ENCODE measurements at regions not wholly inside any gene's neighbourhood (a gene's known extent, or its start where the extent isn't known, plus 50 kb on each side); places are given as distances from the start of the nearest gene placed in this dataset.

GRCh38 chr2:129375632-129376425, 603.6 kb upstream of the RAB6C start:
- DNase-seq = no peak
- H3K27me3 ChIP-seq = no peaks in the 10 kb centered on the region
- no peaks in the 10 kb centered on the region for H3K9me3 ChIP-seq
- no peak overlapping the region for H3K27ac ChIP-seq
- H3K4me1 ChIP-seq = no peaks in the 10 kb centered on the region
- intact Hi-C loops (cut with DNase I) = no loop called here
- no peaks in the 10 kb centered on the region for H3K36me3 ChIP-seq
- H3K4me3 ChIP-seq (replicated peaks in 1 of 3) = no peak overlapping the region
- 84 to 85% methylated on average over 13 of the region's 13 CpGs for WGBS, 2 donors
- TF ChIP-seq POLR2A (IDR thresholded peaks at IDR 0.05) = no peak
- no peak for TF ChIP-seq CTCF (IDR thresholded peaks at IDR 0.05)

DNA sequence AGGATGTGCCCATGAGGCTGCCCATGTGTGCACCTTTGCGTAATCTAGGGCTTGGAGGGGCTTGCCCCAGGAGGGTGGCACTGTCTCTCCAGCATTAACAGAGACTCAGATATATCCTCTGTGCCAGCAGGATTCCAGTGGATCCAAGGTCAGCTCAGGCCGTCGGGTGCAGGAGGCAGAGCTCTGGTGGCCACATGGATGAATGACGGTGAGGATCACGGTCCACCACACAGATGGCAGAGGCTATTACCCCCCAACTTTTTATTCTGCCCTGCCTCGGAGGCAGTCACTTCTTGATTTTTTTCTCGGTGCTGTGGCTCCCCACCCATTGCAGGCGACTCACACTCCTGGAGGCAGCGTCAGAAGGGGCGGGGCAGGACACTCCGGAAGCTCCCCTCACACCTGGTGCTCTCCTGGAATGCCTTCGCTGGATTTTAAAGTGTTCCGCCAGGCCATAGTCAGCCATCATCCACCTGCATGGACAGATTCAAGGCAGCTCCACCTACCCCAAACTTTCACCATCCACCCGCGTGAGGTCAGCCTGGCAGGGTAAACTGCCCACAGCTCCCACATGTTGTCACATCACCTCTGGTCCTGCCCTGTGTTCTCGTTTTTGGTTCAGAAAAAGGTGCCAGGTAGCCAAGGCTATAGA, 602.9 kb upstream of the RAB6C start:
- H3K36me3 ChIP-seq = no peaks in the 10 kb centered on the region
- TF ChIP-seq CTCF (IDR thresholded peaks at IDR 0.05) (no peak), POLR2A (IDR thresholded peaks at IDR 0.05) (no peak)
- 77 to 82% methylated on average over 15 of the region's 16 CpGs for WGBS, 2 donors
- intact Hi-C loops (cut with DNase I) = no loop called here
- H3K9me3 ChIP-seq = no peaks in the 10 kb centered on the region
- no peaks in the 10 kb centered on the region for H3K27me3 ChIP-seq
- no peaks in the 10 kb centered on the region for H3K4me1 ChIP-seq
- no peak overlapping the region for H3K27ac ChIP-seq
- DNase-seq = no peak
- H3K4me3 ChIP-seq (replicated peaks in 1 of 3) = no peak overlapping the region

DNA sequence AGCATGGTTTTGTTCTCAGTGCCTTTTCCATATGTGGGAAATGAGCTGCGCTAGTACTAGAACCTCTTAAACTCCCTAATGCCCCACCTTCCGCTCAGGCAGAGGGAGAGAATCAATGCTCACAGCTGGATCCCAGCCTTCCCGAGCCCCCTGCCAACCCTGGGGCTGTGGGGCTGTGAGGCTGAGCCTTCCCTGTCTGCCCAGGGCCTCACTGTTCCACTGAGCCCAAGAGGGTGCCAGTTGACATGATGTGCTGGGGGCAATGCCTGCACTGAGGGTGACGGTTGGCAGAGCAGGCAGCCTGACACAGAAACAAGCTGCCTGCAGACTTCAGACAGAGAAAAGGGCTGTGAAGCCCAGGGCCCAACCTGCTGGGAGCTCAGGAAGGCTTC, 602.4 kb upstream of the RAB6C start:
- no peak overlapping the region for H3K27ac ChIP-seq
- H3K27me3 ChIP-seq = no peaks in the 10 kb centered on the region
- 75 to 80% methylated on average over 4 of the region's 4 CpGs for WGBS, 2 donors
- no peak for DNase-seq
- intact Hi-C loops (cut with DNase I) = no loop called here
- no peaks in the 10 kb centered on the region for H3K4me1 ChIP-seq
- TF ChIP-seq POLR2A (IDR thresholded peaks at IDR 0.05) (no peak), CTCF (IDR thresholded peaks at IDR 0.05) (no peak)
- no peak overlapping the region for H3K4me3 ChIP-seq (replicated peaks in 1 of 3)
- no peaks in the 10 kb centered on the region for H3K9me3 ChIP-seq
- H3K36me3 ChIP-seq = no peaks in the 10 kb centered on the region

- H3K27ac ChIP-seq = no peak overlapping the region
- no peak for DNase-seq
- TF ChIP-seq CTCF (IDR thresholded peaks at IDR 0.05) (no peak), POLR2A (IDR thresholded peaks at IDR 0.05) (no peak)
- H3K36me3 ChIP-seq = no peaks in the 10 kb centered on the region
- no peak overlapping the region for H3K4me3 ChIP-seq (replicated peaks in 1 of 3)
- no peaks in the 10 kb centered on the region for H3K27me3 ChIP-seq
- intact Hi-C loops (cut with DNase I) = no loop called here
- 90 to 91% methylated on average over 9 to 10 of the region's 10 CpGs for WGBS, 2 donors
- H3K9me3 ChIP-seq = no peaks in the 10 kb centered on the region
- H3K4me1 ChIP-seq = no peaks in the 10 kb centered on the region
These were observed 601.3 kb upstream of the RAB6C start for GRCh38 chr2:129378186-129378585.

DNA sequence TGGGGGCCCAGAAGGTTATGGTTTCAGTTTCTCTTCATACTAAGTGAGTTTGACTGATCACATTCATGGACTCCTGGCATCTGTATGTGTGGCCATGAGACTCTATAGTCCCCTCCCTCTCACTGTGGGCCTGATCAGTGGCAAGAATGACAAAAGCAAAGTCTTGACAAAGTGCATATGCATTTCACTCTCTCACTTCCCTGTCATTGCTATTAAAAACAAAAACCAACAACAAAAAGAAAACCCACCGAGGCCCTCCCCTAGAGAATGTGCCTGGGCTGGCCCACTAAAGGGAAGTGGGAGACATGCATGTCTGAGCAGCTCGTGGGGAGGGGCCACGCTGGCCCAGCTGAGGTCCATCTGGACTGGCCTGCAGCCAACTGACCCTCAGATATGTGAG, 600.1 kb upstream of the RAB6C start:
- no peak for DNase-seq
- TF ChIP-seq POLR2A (IDR thresholded peaks at IDR 0.05) (no peak), CTCF (IDR thresholded peaks at IDR 0.05) (no peak)
- intact Hi-C loops (cut with DNase I) = no loop called here
- no peaks in the 10 kb centered on the region for H3K9me3 ChIP-seq
- no peaks in the 10 kb centered on the region for H3K36me3 ChIP-seq
- H3K27me3 ChIP-seq = no peaks in the 10 kb centered on the region
- WGBS, 2 donors = 48 to 68% methylated on average over 3 of the region's 3 CpGs
- no peak overlapping the region for H3K27ac ChIP-seq
- no peak overlapping the region for H3K4me3 ChIP-seq (replicated peaks in 1 of 3)
- H3K4me1 ChIP-seq = no peaks in the 10 kb centered on the region

Data from thyroid gland (tissue), 4 donors.